ENCODE measurements at regions not wholly inside any gene's neighbourhood (a gene's known extent, or its start where the extent isn't known, plus 50 kb on each side); places are given as distances from the start of the nearest gene placed in this dataset.

- Histone ChIP-seq H3K18ac (ENCODE audit: extremely low read depth, low read length) (no peak overlapping the region), H4K5ac (ENCODE audit: insufficient read length, low read depth, low read length) (no peak overlapping the region), H2BK12ac (ENCODE audit: low read depth, low read length) (no peak overlapping the region), H4K91ac (replicated peaks; ENCODE audit: insufficient read length, low read length) (no peak overlapping the region), H3K56ac (replicated peaks; ENCODE audit: insufficient read length, low read depth, low read length) (no peak overlapping the region), H3K27me3 (replicated peaks in 1 of 4; ENCODE audit: control insufficient read depth in 3 of 4, extremely low read depth in 1 of 4, insufficient read depth in 3 of 4, low read length in 3 of 4) (no peaks in the 10 kb centered on the region), H3K27ac (ENCODE audit: low read depth, low read length) (no peak overlapping the region), H2BK120ac (replicated peaks; ENCODE audit: low read depth, low read length) (no peak overlapping the region), H3K4ac (replicated peaks; ENCODE audit: insufficient read length, low read depth, low read length) (no peak overlapping the region), H4K8ac (ENCODE audit: extremely low read depth, insufficient read depth, low read length) (no peak overlapping the region), H3K9ac (replicated peaks in 1 of 4; ENCODE audit: extremely low read depth in 1 of 4, low read depth in 3 of 4, low read length in 3 of 4) (no peak overlapping the region), H3K14ac (ENCODE audit: insufficient read length) (no peak overlapping the region), H2AFZ (ENCODE audit: low read length) (no peak overlapping the region), H3K79me2 (ENCODE audit: control insufficient read depth in 1 of 2, insufficient read depth in 2 of 2, low read length in 2 of 2) (no peaks in the 10 kb centered on the region), H3K23ac (ENCODE audit: insufficient read length) (no peak overlapping the region), H3K4me3 (ENCODE audit: extremely low read depth in 1 of 4, insufficient read depth in 2 of 4, low read depth in 3 of 4, low read length in 4 of 4) (no peak overlapping the region), H3K4me1 (replicated peaks in 1 of 4; ENCODE audit: control insufficient read depth in 3 of 4, insufficient read depth in 4 of 4, low read length in 3 of 4) (no peaks in the 10 kb centered on the region), H3K4me2 (ENCODE audit: insufficient read depth in 1 of 2, low read depth in 2 of 2, low read length in 2 of 2) (no peak overlapping the region), H3K23me2 (ENCODE audit: low read depth, low read length) (no peaks in the 10 kb centered on the region), H4K20me1 (replicated peaks in 1 of 2; ENCODE audit: control insufficient read depth in 1 of 2, insufficient read depth in 2 of 2, low read length in 2 of 2) (no peaks in the 10 kb centered on the region), H2AK5ac (ENCODE audit: low read depth, low read length) (no peak overlapping the region), H3K9me3 (ENCODE audit: insufficient read depth in 2 of 2, low read depth in 1 of 2, low read length in 1 of 2) (no peaks in the 10 kb centered on the region), H2BK15ac (ENCODE audit: low read length) (no peak overlapping the region), H3K79me1 (ENCODE audit: low read depth, low read length) (no peaks in the 10 kb centered on the region), H2BK5ac (ENCODE audit: low read depth, low read length) (no peak overlapping the region), H2BK20ac (ENCODE audit: low read length) (no peak overlapping the region), H3K36me3 (ENCODE audit: control insufficient read depth in 2 of 4, insufficient read depth in 4 of 4, low read length in 3 of 4) (no peaks in the 10 kb centered on the region)
- CTCF ChIA-PET (ENCODE audit: partially characterized antibody) = no interaction called here
- DNase-seq (ENCODE audit: low read depth in 1 of 2, low spot score in 2 of 2) (no peak), FAIRE-seq (no peak)
- 79% methylated on average over 2 of the region's 2 CpGs; no CpG with 5 or more reads in 1 of the 2 experiments for WGBS, 2 experiments (ENCODE audit: extremely low coverage in 1 of 2, insufficient coverage in 1 of 2, insufficient read length in 1 of 2, insufficient replicate concordance in 2 of 2, low coverage in 1 of 2, low lambda C conversion rate in 2 of 2, missing lambda C conversion rate in 1 of 2)
- TF ChIP-seq SIN3A (conservative IDR thresholded peaks at IDR 0.05 in 1 of 2, IDR thresholded peaks at IDR 0.05 in 1 of 2; ENCODE audit: low read depth in 1 of 2, low read length in 2 of 2) = no peak
- TF ChIP-seq HDAC2 (IDR thresholded peaks at IDR 0.05; ENCODE audit: borderline replicate concordance in 1 of 2, low read depth in 2 of 2, low read length in 2 of 2) = no peak
- no peak for TF ChIP-seq CHD1 (IDR thresholded peaks at IDR 0.05; ENCODE audit: low read depth, low read length)
- TF ChIP-seq KDM5A (IDR thresholded peaks at IDR 0.05; ENCODE audit: low read length) = no peak
- TF ChIP-seq RNF2 (IDR thresholded peaks at IDR 0.05; ENCODE audit: borderline replicate concordance, low read depth, low read length, missing control alignments, poor library complexity, severe bottlenecking) = no peak
- TF ChIP-seq ZNF274 (IDR thresholded peaks at IDR 0.05; ENCODE audit: borderline replicate concordance, extremely low read depth, low read length) = no peak
- TF ChIP-seq RFX5 (IDR thresholded peaks at IDR 0.05; ENCODE audit: borderline replicate concordance, low read depth, low read length) = no peak
- no peak for TF ChIP-seq BACH1 (IDR thresholded peaks at IDR 0.05; ENCODE audit: low read length)
- TF ChIP-seq HDAC6 (IDR thresholded peaks at IDR 0.05; ENCODE audit: low read depth, low read length) = no peak
- no peak for TF ChIP-seq NANOG (IDR thresholded peaks at IDR 0.05; ENCODE audit: insufficient read depth, low read depth, low read length, poor library complexity, severe bottlenecking)
- POLR2A ChIA-PET (ENCODE audit: partially characterized antibody) = no interaction called here
Observed at GRCh38 chr5:74403771-74404170, 236.8 kb downstream of the ENC1 start.
